DOHH2 (cell line): ENCODE measurements at regions not wholly inside any gene's neighbourhood (a gene's known extent, or its start where the extent isn't known, plus 50 kb on each side); places are given as distances from the start of the nearest gene placed in this dataset.

ENCODE experiments used
- CTCF ChIP-seq: fragments of 200-600 bp; sonication (generic); IDR thresholded peaks from one replicate; pipeline ENCODE4 v1.5.1; 2014; ENCODE audit warnings: antibody characterized with exemption, mild to moderate bottlenecking, low read depth, low read length; ENCODE audit not compliant: poor library complexity, severe bottlenecking
- EZH2phosphoT487 ChIP-seq: fragments of 200-600 bp; sonication (generic); IDR thresholded peaks from 2 replicates; pipeline ENCODE4 v1.6.1; 2017; ENCODE audit warnings: borderline replicate concordance, mild to moderate bottlenecking, antibody characterized with exemption, low read length, moderate library complexity, mixed read lengths

- TF ChIP-seq CTCF = no peak
- no peak for TF ChIP-seq EZH2phosphoT487
These were observed 97.3 kb downstream of the BMP2 start for GRCh38 chr20:6864740-6865139.
